Endothelial cell of umbilical vein (primary cell): ENCODE measurements at regions not wholly inside any gene's neighbourhood (a gene's known extent, or its start where the extent isn't known, plus 50 kb on each side); places are given as distances from the start of the nearest gene placed in this dataset.

ENCODE experiments used
- BruUV-seq: library from RNA; stranded (reverse); fragments of 400-500 nt; replicated peaks from 2 replicates; lab custom pipeline; 2021; lab: Mats Ljungman, UMichigan
- CTCF ChIA-PET: fragments of 300-600, 350-600 bp; sonication (Branson Sonifier 250); formaldehyde crosslinking; loops from one replicate; lab custom pipeline; 2021; ENCODE audit warnings: antibody characterized with exemption, inconsistent platforms; lab: Charles Lee
- POLR2A ChIA-PET: fragments of 300-600, 350-600 bp; sonication (Branson Sonifier 250); formaldehyde crosslinking; loops from one replicate; lab custom pipeline; 2021; ENCODE audit warnings: antibody characterized with exemption, inconsistent platforms; lab: Charles Lee
- DNase-seq: peaks from one replicate; pipeline ENCODE4 v3.0.0-alpha.2; 2011; ENCODE audit warnings: low read depth, low spot score
- FAIRE-seq: peaks from 2 replicates; lab custom pipeline; 2011; peaks lifted over from hg19 to GRCh38; lab: Jason Lieb, UNC
- H2AFZ ChIP-seq: 2 replicates; pipeline ENCODE4 v1.6.0; 2012; ENCODE audit warnings: low read depth, low read length, control low read depth, inconsistent platforms
- H3K27ac ChIP-seq: 2 replicates; pipeline ENCODE4 v1.5.1; 2011; ENCODE audit warnings: low read depth, mild to moderate bottlenecking, control low read depth, low read length, moderate library complexity; ENCODE audit not compliant: insufficient read depth
- H3K27me3 ChIP-seq, 2 experiments: 2 replicates each; pipeline versions ENCODE4 v1.6.0 to v1.6.1; 2011; ENCODE audit warnings: low read length in 2 of 2, mixed read lengths in 1 of 2; ENCODE audit not compliant: control insufficient read depth in 2 of 2, insufficient read depth in 2 of 2
- H3K36me3 ChIP-seq, 2 experiments: 2 replicates in 1 of 2; 3 replicates in 1 of 2; pipeline ENCODE4 v1.5.1; 2011; ENCODE audit warnings: low read length in 2 of 2, mild to moderate bottlenecking in 1 of 2, moderate library complexity in 1 of 2; ENCODE audit not compliant: control insufficient read depth in 2 of 2, insufficient read depth in 2 of 2; ENCODE audit errors: extremely low read depth in 1 of 2
- H3K4me1 ChIP-seq: 3 replicates; pipeline ENCODE4 v1.5.1; 2011; ENCODE audit warnings: mild to moderate bottlenecking, low read length; ENCODE audit not compliant: control insufficient read depth, insufficient read depth; ENCODE audit errors: extremely low read depth
- H3K4me2 ChIP-seq: 2 replicates; pipeline ENCODE4 v1.6.1; 2011; ENCODE audit warnings: low read length, control low read depth, mixed read lengths; ENCODE audit not compliant: insufficient read depth
- H3K4me3 ChIP-seq, 3 experiments: fragments of 200-600 bp in 1 of 3; sonication (generic), shearing (Covaris generic) in 1 of 3; replicated peaks in 1 of 3; 2 replicates each; pipeline ENCODE4 v1.5.1; 2011 to 2016; ENCODE audit warnings: control low read depth in 3 of 3, low read length in 3 of 3, mild to moderate bottlenecking in 2 of 3, inconsistent platforms in 1 of 3, low read depth in 1 of 3, moderate library complexity in 1 of 3; ENCODE audit not compliant: insufficient read depth in 1 of 3
- H3K79me2 ChIP-seq: 2 replicates; pipeline ENCODE4 v1.6.0; 2012; ENCODE audit warnings: low read length, inconsistent platforms; ENCODE audit not compliant: control insufficient read depth, insufficient read depth
- H3K9ac ChIP-seq: replicated peaks from 2 replicates; pipeline ENCODE3; 2011; ENCODE audit warnings: low read length, control low read depth; ENCODE audit not compliant: insufficient read depth; ENCODE audit errors: extremely low read depth
- H3K9me1 ChIP-seq: replicated peaks from 3 replicates; pipeline ENCODE4 v1.6.0; 2011; ENCODE audit warnings: mild to moderate bottlenecking, low read length; ENCODE audit not compliant: control insufficient read depth, insufficient read depth; ENCODE audit errors: extremely low read depth
- H3K9me3 ChIP-seq: replicated peaks from 2 replicates; pipeline ENCODE4 v1.5.1; 2012; ENCODE audit warnings: low read length, inconsistent platforms; ENCODE audit not compliant: control insufficient read depth, insufficient read depth
- H4K20me1 ChIP-seq: replicated peaks from 2 replicates; pipeline ENCODE3; 2011; ENCODE audit warnings: mild to moderate bottlenecking, low read length; ENCODE audit not compliant: control insufficient read depth, insufficient read depth; ENCODE audit errors: extremely low read depth
- CTCF ChIP-seq, 2 donors: IDR thresholded peaks; 1 replicate in 1 of 2; 2 replicates in 1 of 2; pipeline ENCODE4 v1.5.1; 2011; ENCODE audit warnings: low read length in 2 of 2, mild to moderate bottlenecking in 2 of 2, moderate library complexity in 2 of 2, control low read depth in 1 of 2, inconsistent platforms in 1 of 2, low read depth in 1 of 2; ENCODE audit not compliant: insufficient read depth in 1 of 2; ENCODE audit errors: extremely low read depth in 1 of 2
- EZH2 ChIP-seq: IDR thresholded peaks from 2 replicates; pipeline ENCODE4 v1.6.1; 2012; ENCODE audit warnings: borderline replicate concordance, low read depth, mild to moderate bottlenecking, moderate library complexity, low read length, inconsistent platforms; ENCODE audit not compliant: severe bottlenecking
- FOS ChIP-seq: IDR thresholded peaks from 2 replicates; pipeline ENCODE4 v1.6.1; 2011; ENCODE audit warnings: mild to moderate bottlenecking, low read length, moderate library complexity, borderline replicate concordance; ENCODE audit not compliant: insufficient read depth
- GATA2 ChIP-seq: IDR thresholded peaks from 2 replicates; pipeline ENCODE4 v1.7.0; 2011; ENCODE audit warnings: low read depth, mild to moderate bottlenecking, moderate library complexity, mixed read lengths, low read length; ENCODE audit not compliant: insufficient read length, insufficient read depth
- JUN ChIP-seq: IDR thresholded peaks from 2 replicates; pipeline ENCODE4 v1.6.1; 2011; ENCODE audit warnings: borderline replicate concordance, low read depth; ENCODE audit not compliant: insufficient read length, insufficient read depth
- MAX ChIP-seq: IDR thresholded peaks from 2 replicates; pipeline ENCODE4 v1.6.1; 2011; ENCODE audit not compliant: insufficient read depth, insufficient read length
- MYC ChIP-seq: IDR thresholded peaks from one replicate; pipeline ENCODE4 v1.6.1; 2011; ENCODE audit warnings: mild to moderate bottlenecking, low read depth, low read length
- POLR2A ChIP-seq: IDR thresholded peaks from 2 replicates; pipeline ENCODE4 v1.6.1; 2012; ENCODE audit warnings: low read depth, mild to moderate bottlenecking, control low read depth, low read length
- POLR2AphosphoS5 ChIP-seq: IDR thresholded peaks from 2 replicates; pipeline ENCODE4 v1.6.1; 2012; ENCODE audit warnings: low read depth, mild to moderate bottlenecking, control low read depth, low read length, moderate library complexity; ENCODE audit not compliant: insufficient read depth
- dilution Hi-C: fragments of 300-500 bp; cut with MboI; formaldehyde crosslinking; loops from one replicate; pipeline ENCODE4 v1.15.0; 2019; ENCODE audit warnings: low sequenced_read_pairs; ENCODE audit not compliant: extremely low pct_ligation_motif_present
- intact Hi-C: fragments of 100-400 bp; cut with micrococcal nuclease; formaldehyde crosslinking; loops from one replicate; pipeline ENCODE4 v1.10.0; 2022

GRCh38 chr5:86557920-86558319 is 59.8 kb upstream of the COX7C start:
- BruUV-seq, result no TSS peak
- no peaks in the 10 kb centered on the region for H3K36me3 ChIP-seq
- no peaks in the 10 kb centered on the region for H3K4me1 ChIP-seq
- no peak overlapping the region for H3K27ac ChIP-seq
- TF ChIP-seq EZH2 (no peak), MYC (no peak), CTCF (IDR thresholded peaks at IDR 0.05; ENCODE audit: extremely low read depth in 1 of 2, insufficient read depth in 1 of 2, low read depth in 1 of 2, low read length in 2 of 2) (no peak), POLR2A (no peak), GATA2 (no peak), JUN (no peak), FOS (no peak), POLR2AphosphoS5 (no peak), MAX (no peak)
- H3K79me2 ChIP-seq, result no peaks in the 10 kb centered on the region
- H3K9me1 ChIP-seq, result no peaks in the 10 kb centered on the region
- no peaks in the 10 kb centered on the region for H4K20me1 ChIP-seq
- H3K9me3 ChIP-seq, result no peaks in the 10 kb centered on the region
- no peak overlapping the region for H3K9ac ChIP-seq
- ChIA-PET POLR2A (no interaction called here), CTCF (no interaction called here)
- no peak overlapping the region for H3K4me2 ChIP-seq
- no peak overlapping the region for H3K4me3 ChIP-seq
- dilution Hi-C loops (no loop called here), intact Hi-C loops (no loop called here)
- DNase-seq, result no peak
- no peak overlapping the region for H2AFZ ChIP-seq
- FAIRE-seq, result no peak
- no peaks in the 10 kb centered on the region for H3K27me3 ChIP-seq
